ENCODE measurements at regions not wholly inside any gene's neighbourhood (a gene's known extent, or its start where the extent isn't known, plus 50 kb on each side); places are given as distances from the start of the nearest gene placed in this dataset.

- DNase-seq (ENCODE audit: low spot score) = no peak
These were observed 54.0 kb upstream of the STMND1 start for GRCh38 chr6:17047889-17048288.

GRCh38 chr6:17045581-17046322, 56.1 kb upstream of the STMND1 start:
- DNase-seq (ENCODE audit: low spot score) = peak; percentile 45

GRCh38 chr6:17043148-17043522, 58.7 kb upstream of the STMND1 start:
- no peak for DNase-seq (ENCODE audit: low spot score)

- peak; percentile 83 for DNase-seq (ENCODE audit: low spot score)
These were observed 59.3 kb upstream of the STMND1 start for GRCh38 chr6:17042422-17043147.

GRCh38 chr6:17039266-17039665, 62.6 kb upstream of the STMND1 start:
- DNase-seq (ENCODE audit: low spot score) = no peak

- no peak for DNase-seq (ENCODE audit: low spot score)
These were observed 63.5 kb upstream of the STMND1 start for GRCh38 chr6:17038316-17038715.

- DNase-seq (ENCODE audit: low spot score) = no peak
These were observed 65.8 kb upstream of the STMND1 start for GRCh38 chr6:17036065-17036393.

GRCh38 chr6:17035257-17036064, 66.4 kb upstream of the STMND1 start:
- DNase-seq (ENCODE audit: low spot score) = no peak

- DNase-seq (ENCODE audit: low spot score) = peak; percentile 17
These were observed 68.1 kb upstream of the STMND1 start for GRCh38 chr6:17033746-17034145.

- DNase-seq (ENCODE audit: low spot score) = peak; percentile 86
These were observed 68.7 kb upstream of the STMND1 start for GRCh38 chr6:17032988-17033634.

GRCh38 chr6:17032590-17032987, 69.3 kb upstream of the STMND1 start:
- DNase-seq (ENCODE audit: low spot score) = no peak

GRCh38 chr6:17031961-17032360, 69.9 kb upstream of the STMND1 start:
- peak; percentile 80 for DNase-seq (ENCODE audit: low spot score)

- no peak for DNase-seq (ENCODE audit: low spot score)
These were observed 74.4 kb upstream of the STMND1 start for GRCh38 chr6:17027441-17027840.

- DNase-seq (ENCODE audit: low spot score) = no peak
These were observed 79.2 kb upstream of the STMND1 start for GRCh38 chr6:17022604-17023003.

- no peak for DNase-seq (ENCODE audit: low spot score)
These were observed 80.3 kb upstream of the STMND1 start for GRCh38 chr6:17021539-17021889.

- no peak for DNase-seq (ENCODE audit: low spot score)
These were observed 80.8 kb upstream of the STMND1 start for GRCh38 chr6:17020889-17021538.

- DNase-seq (ENCODE audit: low spot score) = no peak
These were observed 83.4 kb upstream of the STMND1 start for GRCh38 chr6:17018425-17018824.

GRCh38 chr6:17017416-17017815, 84.4 kb upstream of the STMND1 start:
- no peak for DNase-seq (ENCODE audit: low spot score)

GRCh38 chr6:17015551-17016381, 86.1 kb upstream of the STMND1 start:
- DNase-seq (ENCODE audit: low spot score) = no peak

GRCh38 chr6:17015144-17015543, 86.7 kb upstream of the STMND1 start:
- DNase-seq (ENCODE audit: low spot score) = no peak

- no peak for DNase-seq (ENCODE audit: low spot score)
These were observed 88.1 kb upstream of the STMND1 start for GRCh38 chr6:17013701-17014100.
